ENCODE measurements at regions not wholly inside any gene's neighbourhood (a gene's known extent, or its start where the extent isn't known, plus 50 kb on each side); places are given as distances from the start of the nearest gene placed in this dataset.

GRCh38 chr16:62700426-62701294, 664.4 kb upstream of the CDH8 start:
- TF ChIP-seq CTCF (IDR thresholded peaks at IDR 0.05; ENCODE audit: low read depth, low read length, poor library complexity, severe bottlenecking) = no peak
- no peak for TF ChIP-seq EZH2phosphoT487 (IDR thresholded peaks at IDR 0.05; ENCODE audit: borderline replicate concordance, low read length)

All from DOHH2 (cell line).